Thoracic aorta (tissue), 2 donors: ENCODE measurements at regions not wholly inside any gene's neighbourhood (a gene's known extent, or its start where the extent isn't known, plus 50 kb on each side); places are given as distances from the start of the nearest gene placed in this dataset.

Experiments
- ATAC-seq: fragments of 150-250 bp; one replicate; pipeline ENCODE4 v1.8.0; 2017; ENCODE audit warnings: low read depth; ENCODE audit not compliant: insufficient number of reproducible peaks, low FRiP score
- DNase-seq: peaks from one replicate; pipeline ENCODE4 v3.0.0-alpha.2; 2020; ENCODE audit warnings: low spot score
- H3K27ac ChIP-seq, 2 donors: fragments of 200-600 bp; sonication (generic); 1 replicate in 1 of 2; 2 replicates in 1 of 2; pipeline ENCODE4 v1.5.1; 2016; ENCODE audit warnings: mild to moderate bottlenecking in 2 of 2, moderate library complexity in 2 of 2
- H3K27me3 ChIP-seq: fragments of 200-600 bp; sonication (generic); replicated peaks from 2 replicates; pipeline ENCODE4 v1.6.0; 2016; ENCODE audit warnings: mild to moderate bottlenecking; ENCODE audit not compliant: insufficient read depth
- H3K36me3 ChIP-seq: fragments of 200-600 bp; sonication (generic); one replicate; pipeline ENCODE4 v1.5.1; 2016
- H3K4me1 ChIP-seq, 2 donors: fragments of 200-600 bp; sonication (generic); 1 replicate in 1 of 2; 2 replicates in 1 of 2; pipeline versions ENCODE4 v1.5.1 to v1.6.0; 2016; ENCODE audit warnings: low read depth in 2 of 2, mild to moderate bottlenecking in 1 of 2; ENCODE audit not compliant: control insufficient read depth in 1 of 2
- H3K4me3 ChIP-seq: fragments of 200-600 bp; sonication (generic); 2 replicates; pipeline ENCODE4 v1.5.1; 2016; ENCODE audit warnings: mild to moderate bottlenecking
- H3K9me3 ChIP-seq: fragments of 200-600 bp; sonication (generic); 2 replicates; pipeline ENCODE4 v1.5.1; 2016
- TF ChIP-seq, protein P1 (sequence below): fragments of 200-600 bp; sonication (generic); IDR thresholded peaks from one replicate; pipeline ENCODE4 v1.5.1; 2019; ENCODE audit warnings: antibody characterized with exemption

DNA sequence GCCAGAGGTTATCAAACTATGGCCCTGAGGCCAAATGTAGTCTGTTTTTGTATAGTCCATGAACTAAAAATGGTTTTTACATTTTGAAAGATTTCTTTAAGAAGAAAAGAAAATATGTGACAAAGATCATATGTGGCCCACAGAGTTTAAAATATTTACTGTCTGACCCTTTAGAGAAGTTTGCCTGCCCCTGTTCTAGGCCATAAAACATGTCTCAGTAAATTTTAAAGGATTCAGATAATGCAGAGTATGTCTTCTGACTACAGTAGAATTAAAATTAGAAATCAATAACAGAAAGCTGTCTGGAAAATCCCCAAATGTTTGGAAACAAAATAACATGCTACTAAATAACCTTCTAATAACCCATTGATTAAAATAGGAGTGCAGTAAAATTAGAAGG, 86.3 kb downstream of the KCNRG start:
- peaks cover 5% of the 10 kb centered on the region for H3K9me3 ChIP-seq
- ATAC-seq (no peak), DNase-seq (no peak)
- TF ChIP-seq, protein P1, sequence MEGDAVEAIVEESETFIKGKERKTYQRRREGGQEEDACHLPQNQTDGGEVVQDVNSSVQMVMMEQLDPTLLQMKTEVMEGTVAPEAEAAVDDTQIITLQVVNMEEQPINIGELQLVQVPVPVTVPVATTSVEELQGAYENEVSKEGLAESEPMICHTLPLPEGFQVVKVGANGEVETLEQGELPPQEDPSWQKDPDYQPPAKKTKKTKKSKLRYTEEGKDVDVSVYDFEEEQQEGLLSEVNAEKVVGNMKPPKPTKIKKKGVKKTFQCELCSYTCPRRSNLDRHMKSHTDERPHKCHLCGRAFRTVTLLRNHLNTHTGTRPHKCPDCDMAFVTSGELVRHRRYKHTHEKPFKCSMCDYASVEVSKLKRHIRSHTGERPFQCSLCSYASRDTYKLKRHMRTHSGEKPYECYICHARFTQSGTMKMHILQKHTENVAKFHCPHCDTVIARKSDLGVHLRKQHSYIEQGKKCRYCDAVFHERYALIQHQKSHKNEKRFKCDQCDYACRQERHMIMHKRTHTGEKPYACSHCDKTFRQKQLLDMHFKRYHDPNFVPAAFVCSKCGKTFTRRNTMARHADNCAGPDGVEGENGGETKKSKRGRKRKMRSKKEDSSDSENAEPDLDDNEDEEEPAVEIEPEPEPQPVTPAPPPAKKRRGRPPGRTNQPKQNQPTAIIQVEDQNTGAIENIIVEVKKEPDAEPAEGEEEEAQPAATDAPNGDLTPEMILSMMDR = no peak
- H3K27me3 ChIP-seq = no peaks in the 10 kb centered on the region
- H3K27ac ChIP-seq = no peak overlapping the region
- H3K4me3 ChIP-seq = no peak overlapping the region
- H3K4me1 ChIP-seq = peaks cover 14 to 44% of the 10 kb centered on the region in 2 donors
- H3K36me3 ChIP-seq = no peaks in the 10 kb centered on the region

DNA sequence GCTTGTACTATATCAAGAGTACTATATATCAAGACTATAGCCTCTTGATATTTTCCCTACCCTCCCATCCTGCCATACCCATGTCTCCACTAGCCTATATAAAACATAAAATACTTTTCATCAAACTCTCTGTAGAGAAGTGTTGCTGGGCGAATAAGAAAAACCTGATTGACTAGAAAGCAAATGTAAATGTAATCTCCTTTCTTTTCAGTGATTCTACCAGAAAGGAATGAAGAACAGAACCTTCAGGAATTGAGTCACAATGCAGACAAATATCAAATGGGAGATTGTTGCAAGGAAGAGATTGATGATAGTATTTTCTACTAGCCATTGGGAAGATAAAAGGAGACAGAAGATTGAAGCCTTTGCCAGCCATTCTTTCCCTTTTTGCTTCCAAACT, 89.2 kb downstream of the KCNRG start:
- Histone ChIP-seq H3K27ac (peak overlapping the region in 1 of 2 donors; percentile 13), H3K4me1 (peaks cover 18 to 41% of the 10 kb centered on the region in 2 donors), H3K4me3 (no peak overlapping the region), H3K27me3 (no peaks in the 10 kb centered on the region), H3K36me3 (no peaks in the 10 kb centered on the region), H3K9me3 (no peaks in the 10 kb centered on the region)
- DNase-seq (no peak), ATAC-seq (no peak)
- TF ChIP-seq, protein P1 = no peak

DNA sequence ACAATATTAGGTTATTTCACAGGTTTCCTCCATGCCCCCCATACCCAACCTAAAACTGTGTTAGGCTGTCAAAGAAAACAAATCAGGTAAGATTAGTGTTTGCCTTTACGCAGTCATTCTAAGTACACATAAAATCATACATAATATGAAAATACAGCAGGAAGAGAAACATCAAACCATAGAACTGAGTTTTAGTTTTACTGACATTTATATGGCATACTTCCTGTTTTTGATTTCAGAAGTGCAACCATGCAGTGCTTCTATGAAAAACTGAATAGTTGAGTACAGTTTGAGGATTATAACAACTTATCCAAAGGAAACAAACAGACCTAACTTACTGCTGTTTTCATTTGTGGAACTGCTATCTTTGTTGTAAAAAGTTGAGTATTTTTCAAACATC, 91.3 kb downstream of the KCNRG start:
- peaks cover 18 to 49% of the 10 kb centered on the region in 2 donors for H3K4me1 ChIP-seq
- H3K27me3 ChIP-seq = no peaks in the 10 kb centered on the region
- ATAC-seq = no peak
- peak overlapping the region in 1 of 2 donors; percentile 6 for H3K27ac ChIP-seq
- no peaks in the 10 kb centered on the region for H3K36me3 ChIP-seq
- DNase-seq = no peak
- H3K9me3 ChIP-seq = no peaks in the 10 kb centered on the region
- TF ChIP-seq, protein P1 = no peak
- H3K4me3 ChIP-seq = no peak overlapping the region

DNA sequence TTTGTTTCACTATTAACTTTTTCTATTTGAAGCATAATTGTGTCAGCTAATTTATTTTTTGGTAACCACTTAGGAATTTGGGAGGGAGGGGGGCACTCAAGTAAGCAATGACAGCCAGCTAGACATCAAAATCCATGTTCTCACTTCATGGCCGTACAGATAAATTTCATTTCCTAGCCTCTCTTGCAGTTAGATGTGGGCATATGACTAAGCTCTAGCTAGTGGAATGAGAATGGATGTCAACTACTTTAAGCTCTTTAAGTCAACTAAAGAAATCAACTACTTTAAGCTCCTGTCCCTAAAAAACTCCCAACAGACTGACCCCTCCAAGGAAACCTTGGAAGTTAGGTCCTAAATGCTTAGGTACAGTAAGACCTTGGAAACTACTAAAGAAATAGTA, 92.0 kb downstream of the KCNRG start:
- Histone ChIP-seq H3K36me3 (no peaks in the 10 kb centered on the region), H3K4me1 (peaks cover 18 to 51% of the 10 kb centered on the region in 2 donors), H3K27me3 (no peaks in the 10 kb centered on the region), H3K27ac (peak overlapping the region in 1 of 2 donors; percentile 6), H3K4me3 (no peak overlapping the region), H3K9me3 (no peaks in the 10 kb centered on the region)
- no peak for ATAC-seq
- TF ChIP-seq, protein P1 = no peak
- DNase-seq = no peak

DNA sequence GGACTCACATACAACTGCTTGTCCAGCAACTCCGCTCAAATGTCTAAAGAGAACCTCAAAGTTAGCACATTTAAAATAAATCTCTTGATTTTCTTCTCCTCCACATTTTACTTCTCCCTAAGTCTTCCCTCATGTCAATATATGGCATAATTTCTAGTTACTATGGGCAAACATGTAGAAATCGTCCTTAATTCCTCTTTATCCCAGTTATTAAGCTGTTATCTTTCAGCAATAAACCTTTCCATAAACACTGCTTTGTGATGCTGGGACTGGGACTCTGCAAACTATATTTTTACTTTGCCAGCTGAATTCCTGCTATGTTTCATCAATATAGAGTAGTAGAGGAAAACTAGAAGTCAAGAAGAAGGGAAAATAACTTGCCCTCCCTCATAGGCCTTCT, 99.7 kb downstream of the KCNRG start:
- no peak for ATAC-seq
- no peak overlapping the region for H3K27ac ChIP-seq
- H3K36me3 ChIP-seq = peaks cover 5% of the 10 kb centered on the region
- no peak overlapping the region for H3K4me3 ChIP-seq
- no peaks in the 10 kb centered on the region for H3K9me3 ChIP-seq
- peaks cover 0 to 19% of the 10 kb centered on the region in 2 donors for H3K4me1 ChIP-seq
- no peak for DNase-seq
- no peaks in the 10 kb centered on the region for H3K27me3 ChIP-seq
- TF ChIP-seq, protein P1 = no peak
